ENCODE measurements at regions not wholly inside any gene's neighbourhood (a gene's known extent, or its start where the extent isn't known, plus 50 kb on each side); places are given as distances from the start of the nearest gene placed in this dataset.

- TF ChIP-seq, protein P1, sequence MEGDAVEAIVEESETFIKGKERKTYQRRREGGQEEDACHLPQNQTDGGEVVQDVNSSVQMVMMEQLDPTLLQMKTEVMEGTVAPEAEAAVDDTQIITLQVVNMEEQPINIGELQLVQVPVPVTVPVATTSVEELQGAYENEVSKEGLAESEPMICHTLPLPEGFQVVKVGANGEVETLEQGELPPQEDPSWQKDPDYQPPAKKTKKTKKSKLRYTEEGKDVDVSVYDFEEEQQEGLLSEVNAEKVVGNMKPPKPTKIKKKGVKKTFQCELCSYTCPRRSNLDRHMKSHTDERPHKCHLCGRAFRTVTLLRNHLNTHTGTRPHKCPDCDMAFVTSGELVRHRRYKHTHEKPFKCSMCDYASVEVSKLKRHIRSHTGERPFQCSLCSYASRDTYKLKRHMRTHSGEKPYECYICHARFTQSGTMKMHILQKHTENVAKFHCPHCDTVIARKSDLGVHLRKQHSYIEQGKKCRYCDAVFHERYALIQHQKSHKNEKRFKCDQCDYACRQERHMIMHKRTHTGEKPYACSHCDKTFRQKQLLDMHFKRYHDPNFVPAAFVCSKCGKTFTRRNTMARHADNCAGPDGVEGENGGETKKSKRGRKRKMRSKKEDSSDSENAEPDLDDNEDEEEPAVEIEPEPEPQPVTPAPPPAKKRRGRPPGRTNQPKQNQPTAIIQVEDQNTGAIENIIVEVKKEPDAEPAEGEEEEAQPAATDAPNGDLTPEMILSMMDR (conservative IDR thresholded peaks at IDR 0.05; ENCODE audit: control insufficient read depth, insufficient read depth, low read depth, low read length): no peak
- DNase-seq (ENCODE audit: low read depth): peak; percentile 27
- H3K4me3 ChIP-seq (ENCODE audit: control insufficient read depth, low read depth, low read length): no peak overlapping the region
Measured at GRCh38 chr4:19399001-19399400, 852.7 kb upstream of the SLIT2 start.

- DNase-seq (ENCODE audit: low read depth): no peak
- TF ChIP-seq, protein P1 (conservative IDR thresholded peaks at IDR 0.05; ENCODE audit: control insufficient read depth, insufficient read depth, low read depth, low read length): no peak
- H3K4me3 ChIP-seq (ENCODE audit: control insufficient read depth, low read depth, low read length): no peak overlapping the region
Measured at GRCh38 chr4:19386786-19387185, 864.9 kb upstream of the SLIT2 start.

DNA sequence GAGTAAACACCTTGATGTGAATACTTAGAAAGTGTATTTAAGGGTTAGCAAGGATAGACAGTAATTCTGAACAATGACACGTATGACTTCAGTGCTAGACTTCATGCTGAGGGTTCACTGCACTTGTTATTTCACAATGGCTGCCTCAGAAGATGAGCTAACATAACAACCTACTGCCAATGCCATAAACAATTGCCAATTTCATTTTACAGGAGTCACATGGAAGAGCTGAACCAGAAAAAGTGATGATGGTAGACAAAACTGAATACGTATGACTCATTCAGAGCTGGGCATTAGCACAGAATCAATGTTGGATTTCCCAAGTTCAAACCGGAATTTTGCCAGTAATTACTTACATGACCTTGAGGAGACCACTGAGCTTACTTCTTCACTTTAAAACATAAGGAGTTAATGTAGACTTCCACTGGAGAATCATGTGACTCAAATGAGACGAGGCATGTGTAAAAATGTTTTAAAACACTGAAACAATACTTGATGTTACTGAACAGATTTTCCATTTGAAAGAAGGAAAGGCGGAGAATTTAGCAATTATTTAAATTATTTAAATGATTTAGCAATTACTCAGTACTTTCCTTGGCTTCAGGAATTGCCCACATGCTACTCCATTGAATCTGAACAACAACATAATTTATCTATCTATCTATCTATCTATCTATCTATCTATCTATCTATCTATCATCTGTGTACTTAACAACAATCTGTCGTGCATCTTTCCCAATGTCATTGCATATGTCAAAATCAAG is 868.5 kb upstream of the SLIT2 start:
- TF ChIP-seq, protein P1 (conservative IDR thresholded peaks at IDR 0.05; ENCODE audit: control insufficient read depth, insufficient read depth, low read depth, low read length): no peak
- H3K4me3 ChIP-seq (ENCODE audit: control insufficient read depth, low read depth, low read length): no peak overlapping the region
- DNase-seq (ENCODE audit: low read depth): peak; percentile 94

GRCh38 chr4:19381068-19381467 is 870.6 kb upstream of the SLIT2 start:
- DNase-seq (ENCODE audit: low read depth): peak; percentile 77
- TF ChIP-seq, protein P1 (conservative IDR thresholded peaks at IDR 0.05; ENCODE audit: control insufficient read depth, insufficient read depth, low read depth, low read length): no peak
- no peak overlapping the region for H3K4me3 ChIP-seq (ENCODE audit: control insufficient read depth, low read depth, low read length)

DNA sequence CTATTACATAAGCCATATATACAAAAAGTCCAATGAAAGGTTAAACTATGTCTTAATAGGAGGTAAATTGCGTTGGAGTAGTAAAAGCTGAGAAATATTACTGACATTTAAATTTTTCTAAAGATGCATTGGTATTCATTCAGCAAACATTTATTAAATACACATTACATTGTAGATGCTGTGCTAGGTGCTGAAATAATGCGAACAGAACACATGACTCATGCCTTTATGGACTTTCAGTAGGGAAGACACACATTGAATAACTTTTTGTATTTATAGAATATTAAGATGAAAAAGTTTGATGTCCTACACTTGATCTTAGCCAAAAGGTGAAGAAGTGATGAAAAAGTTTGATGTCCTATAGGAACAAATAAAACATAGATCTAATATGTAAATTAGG is 871.1 kb upstream of the SLIT2 start:
- DNase-seq (ENCODE audit: low read depth): peak; percentile 60
- TF ChIP-seq, protein P1 (conservative IDR thresholded peaks at IDR 0.05; ENCODE audit: control insufficient read depth, insufficient read depth, low read depth, low read length): no peak
- H3K4me3 ChIP-seq (ENCODE audit: control insufficient read depth, low read depth, low read length): no peak overlapping the region

DNA sequence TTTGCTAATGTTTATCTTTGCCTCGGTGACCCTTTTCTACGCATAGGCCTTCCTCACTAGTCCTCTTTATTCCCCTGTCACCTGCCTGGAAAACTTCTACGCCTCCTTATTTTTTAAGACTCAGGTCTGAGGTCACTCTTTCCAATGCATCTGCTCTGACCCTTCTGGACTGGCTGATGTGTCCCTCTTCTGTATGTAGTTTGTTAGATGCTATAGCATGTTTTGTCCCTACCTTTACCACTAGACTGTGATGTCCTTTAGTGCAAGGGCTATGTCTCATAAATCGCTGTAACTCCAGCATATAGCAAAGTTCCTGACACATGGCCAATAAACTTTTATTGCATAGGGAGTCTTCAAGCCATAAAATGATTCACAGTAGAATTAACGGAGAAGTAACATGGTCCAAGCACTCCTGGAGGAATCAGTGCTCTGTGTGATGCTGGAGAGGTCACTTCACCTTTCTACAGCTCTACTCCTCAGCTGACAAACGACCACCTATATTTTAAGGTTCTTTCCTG is 872.5 kb upstream of the SLIT2 start:
- H3K4me3 ChIP-seq (ENCODE audit: control insufficient read depth, low read depth, low read length): no peak overlapping the region
- TF ChIP-seq, protein P1 (conservative IDR thresholded peaks at IDR 0.05; ENCODE audit: control insufficient read depth, insufficient read depth, low read depth, low read length): no peak
- no peak for DNase-seq (ENCODE audit: low read depth)
